ENCODE measurements at regions not wholly inside any gene's neighbourhood (a gene's known extent, or its start where the extent isn't known, plus 50 kb on each side); places are given as distances from the start of the nearest gene placed in this dataset.

- ChIA-PET CTCF (no interaction called here), POLR2A (no interaction called here)
- Histone ChIP-seq H3K27ac (ENCODE audit: low read depth, low read length) (no peak overlapping the region), H3K4me1 (ENCODE audit: control insufficient read depth in 2 of 2, insufficient read depth in 2 of 2, low read length in 2 of 2) (no peaks in the 10 kb centered on the region), H3K4me3 (ENCODE audit: low read length) (no peak overlapping the region), H3K9me3 (ENCODE audit: control insufficient read depth in 2 of 3, low read length in 3 of 3) (no peaks in the 10 kb centered on the region), H3K27me3 (ENCODE audit: control insufficient read depth in 2 of 2, insufficient read depth in 2 of 2, low read length in 2 of 2) (no peaks in the 10 kb centered on the region), H3K36me3 (ENCODE audit: control insufficient read depth in 2 of 3, insufficient read depth in 3 of 3, low read length in 3 of 3) (no peaks in the 10 kb centered on the region)
- H3K27ac Mint-ChIP-seq, result no peak overlapping the region
- intact Hi-C loops (cut with micrococcal nuclease), result no loop called here
- no peak for DNase-seq
- H3K9me3 Mint-ChIP-seq, result peaks cover 0 to 7% (median 1%) of the 10 kb centered on the region in 11 donors
- no peaks in the 10 kb centered on the region for H3K4me1 Mint-ChIP-seq
- peaks cover 0 to 6% (median 0%) of the 10 kb centered on the region in 5 donors for H3K36me3 Mint-ChIP-seq
- no peak for ATAC-seq
- H3K27me3 Mint-ChIP-seq, result peaks cover 0 to 5% (median 3%) of the 10 kb centered on the region in 5 donors
- no peak overlapping the region for H3K4me3 Mint-ChIP-seq
These were observed 206.0 kb upstream of the KBTBD8 start for GRCh38 chr3:66792086-66792485.

- H3K9me3 Mint-ChIP-seq, result peaks cover 0 to 11% (median 3%) of the 10 kb centered on the region in 11 donors
- H3K4me1 Mint-ChIP-seq, result no peaks in the 10 kb centered on the region
- Histone ChIP-seq H3K4me3 (ENCODE audit: low read length) (no peak overlapping the region), H3K27me3 (ENCODE audit: control insufficient read depth in 2 of 2, insufficient read depth in 2 of 2, low read length in 2 of 2) (no peaks in the 10 kb centered on the region), H3K36me3 (ENCODE audit: control insufficient read depth in 2 of 3, insufficient read depth in 3 of 3, low read length in 3 of 3) (no peaks in the 10 kb centered on the region), H3K4me1 (ENCODE audit: control insufficient read depth in 2 of 2, insufficient read depth in 2 of 2, low read length in 2 of 2) (no peaks in the 10 kb centered on the region), H3K27ac (ENCODE audit: low read depth, low read length) (no peak overlapping the region), H3K9me3 (ENCODE audit: control insufficient read depth in 2 of 3, low read length in 3 of 3) (no peaks in the 10 kb centered on the region)
- DNase-seq (no peak), ATAC-seq (no peak)
- intact Hi-C loops (cut with micrococcal nuclease), result no loop called here
- no peak overlapping the region for H3K4me3 Mint-ChIP-seq
- ChIA-PET CTCF (interaction anchor here (0.7 to 1.0 kb wide), 2 partner anchors 388 to 574 kb away, joined by 3 read pairs; no protein-coding TSS in a partner anchor), POLR2A (no interaction called here)
- peaks cover 16 to 22% (median 18%) of the 10 kb centered on the region in 5 donors for H3K27me3 Mint-ChIP-seq
- peaks cover 0 to 9% (median 0%) of the 10 kb centered on the region in 5 donors for H3K36me3 Mint-ChIP-seq
- no peak overlapping the region for H3K27ac Mint-ChIP-seq
These were observed 202.7 kb upstream of the KBTBD8 start for GRCh38 chr3:66795365-66795764.

- ATAC-seq (no peak), DNase-seq (no peak)
- Histone ChIP-seq H3K4me1 (ENCODE audit: control insufficient read depth in 2 of 2, insufficient read depth in 2 of 2, low read length in 2 of 2) (no peaks in the 10 kb centered on the region), H3K36me3 (ENCODE audit: control insufficient read depth in 2 of 3, insufficient read depth in 3 of 3, low read length in 3 of 3) (no peaks in the 10 kb centered on the region), H3K27me3 (ENCODE audit: control insufficient read depth in 2 of 2, insufficient read depth in 2 of 2, low read length in 2 of 2) (no peaks in the 10 kb centered on the region), H3K4me3 (ENCODE audit: low read length) (no peak overlapping the region), H3K9me3 (ENCODE audit: control insufficient read depth in 2 of 3, low read length in 3 of 3) (no peaks in the 10 kb centered on the region), H3K27ac (ENCODE audit: low read depth, low read length) (no peak overlapping the region)
- Mint-ChIP-seq H3K27me3 (peaks cover 17 to 26% (median 18%) of the 10 kb centered on the region in 5 donors), H3K4me3 (no peak overlapping the region), H3K36me3 (peaks cover 0 to 9% (median 0%) of the 10 kb centered on the region in 5 donors), H3K9me3 (peaks cover 0 to 11% (median 3%) of the 10 kb centered on the region in 11 donors), H3K27ac (no peak overlapping the region), H3K4me1 (no peaks in the 10 kb centered on the region)
- POLR2A ChIA-PET, result no interaction called here
- CTCF ChIA-PET, result interaction anchor here (1.0 kb wide), 1 partner anchor 389 kb away, joined by 3 read pairs; no protein-coding TSS in a partner anchor
- intact Hi-C loops (cut with micrococcal nuclease), result no loop called here
These were observed 201.8 kb upstream of the KBTBD8 start for GRCh38 chr3:66796343-66796742.

GRCh38 chr3:66797889-66798560 lies 200.1 kb upstream of the KBTBD8 start:
- no peaks in the 10 kb centered on the region for H3K9me3 ChIP-seq (ENCODE audit: control insufficient read depth in 2 of 3, low read length in 3 of 3)
- H3K27me3 ChIP-seq (ENCODE audit: control insufficient read depth in 2 of 2, insufficient read depth in 2 of 2, low read length in 2 of 2), result no peaks in the 10 kb centered on the region
- H3K36me3 Mint-ChIP-seq, result peaks cover 0 to 9% (median 0%) of the 10 kb centered on the region in 5 donors
- no peaks in the 10 kb centered on the region for H3K4me1 Mint-ChIP-seq
- no peak overlapping the region for H3K4me3 ChIP-seq (ENCODE audit: low read length)
- CTCF ChIA-PET, result no interaction called here
- ATAC-seq, result no peak
- peaks cover 18 to 30% (median 23%) of the 10 kb centered on the region in 5 donors for H3K27me3 Mint-ChIP-seq
- H3K9me3 Mint-ChIP-seq, result peaks cover 0 to 11% (median 3%) of the 10 kb centered on the region in 11 donors
- peaks cover 0 to under 1% of the 10 kb centered on the region in 2 donors for H3K4me1 ChIP-seq (ENCODE audit: control insufficient read depth in 2 of 2, insufficient read depth in 2 of 2, low read length in 2 of 2)
- POLR2A ChIA-PET, result no interaction called here
- no peak overlapping the region for H3K27ac Mint-ChIP-seq
- DNase-seq, result no peak
- no peak overlapping the region for H3K27ac ChIP-seq (ENCODE audit: low read depth, low read length)
- H3K4me3 Mint-ChIP-seq, result no peak overlapping the region
- intact Hi-C loops (cut with micrococcal nuclease), result no loop called here
- H3K36me3 ChIP-seq (ENCODE audit: control insufficient read depth in 2 of 3, insufficient read depth in 3 of 3, low read length in 3 of 3), result no peaks in the 10 kb centered on the region

GRCh38 chr3:66800941-66801545 lies 197.1 kb upstream of the KBTBD8 start:
- CTCF ChIA-PET, result no interaction called here
- DNase-seq (no peak), ATAC-seq (no peak)
- H3K27ac Mint-ChIP-seq, result no peak overlapping the region
- POLR2A ChIA-PET, result no interaction called here
- Histone ChIP-seq H3K36me3 (ENCODE audit: control insufficient read depth in 2 of 3, insufficient read depth in 3 of 3, low read length in 3 of 3) (no peaks in the 10 kb centered on the region), H3K27me3 (ENCODE audit: control insufficient read depth in 2 of 2, insufficient read depth in 2 of 2, low read length in 2 of 2) (no peaks in the 10 kb centered on the region), H3K9me3 (ENCODE audit: control insufficient read depth in 2 of 3, low read length in 3 of 3) (no peaks in the 10 kb centered on the region), H3K4me1 (ENCODE audit: control insufficient read depth in 2 of 2, insufficient read depth in 2 of 2, low read length in 2 of 2) (peaks cover 0 to 4% of the 10 kb centered on the region in 2 donors), H3K4me3 (ENCODE audit: low read length) (no peak overlapping the region), H3K27ac (ENCODE audit: low read depth, low read length) (no peak overlapping the region)
- H3K4me3 Mint-ChIP-seq, result no peak overlapping the region
- H3K4me1 Mint-ChIP-seq, result peaks cover 0 to 12% (median 7%) of the 10 kb centered on the region in 7 donors
- H3K9me3 Mint-ChIP-seq, result peaks cover 0 to 11% (median 3%) of the 10 kb centered on the region in 11 donors
- H3K27me3 Mint-ChIP-seq, result peaks cover 18 to 34% (median 26%) of the 10 kb centered on the region in 5 donors
- peaks cover 0 to 9% (median 0%) of the 10 kb centered on the region in 5 donors for H3K36me3 Mint-ChIP-seq
- intact Hi-C loops (cut with micrococcal nuclease), result no loop called here

- DNase-seq, result no peak
- Histone ChIP-seq H3K36me3 (ENCODE audit: control insufficient read depth in 2 of 3, insufficient read depth in 3 of 3, low read length in 3 of 3) (no peaks in the 10 kb centered on the region), H3K27me3 (ENCODE audit: control insufficient read depth in 2 of 2, insufficient read depth in 2 of 2, low read length in 2 of 2) (no peaks in the 10 kb centered on the region), H3K4me3 (ENCODE audit: low read length) (no peak overlapping the region), H3K4me1 (ENCODE audit: control insufficient read depth in 2 of 2, insufficient read depth in 2 of 2, low read length in 2 of 2) (peaks cover 0 to 4% of the 10 kb centered on the region in 2 donors), H3K27ac (ENCODE audit: low read depth, low read length) (no peak overlapping the region), H3K9me3 (ENCODE audit: control insufficient read depth in 2 of 3, low read length in 3 of 3) (no peaks in the 10 kb centered on the region)
- Mint-ChIP-seq H3K9me3 (peaks cover 0 to 4% (median 0%) of the 10 kb centered on the region in 11 donors), H3K36me3 (peaks cover 0 to 5% (median 0%) of the 10 kb centered on the region in 5 donors), H3K27me3 (peaks cover 5 to 29% (median 26%) of the 10 kb centered on the region in 5 donors), H3K27ac (no peak overlapping the region), H3K4me1 (peaks cover 0 to 12% (median 7%) of the 10 kb centered on the region in 7 donors), H3K4me3 (no peak overlapping the region)
- intact Hi-C loops (cut with micrococcal nuclease), result no loop called here
- ChIA-PET POLR2A (no interaction called here), CTCF (interaction anchor here (2.3 kb wide), 1 partner anchor 12 kb away, joined by 6 read pairs; no protein-coding TSS in a partner anchor)
- ATAC-seq, result no peak
These were observed 194.9 kb upstream of the KBTBD8 start for GRCh38 chr3:66803206-66803605.
